GM21423 (cell line): ENCODE measurements at regions not wholly inside any gene's neighbourhood (a gene's known extent, or its start where the extent isn't known, plus 50 kb on each side); places are given as distances from the start of the nearest gene placed in this dataset.

Source experiments
- ATAC-seq: cut with Tn5 transposase; IDR thresholded peaks from one replicate; pipeline ENCODE4 v1.9.1; 2021; ENCODE audit warnings: mild to moderate bottlenecking, moderate library complexity; ENCODE audit not compliant: unreplicated experiment

GRCh38 chr9:73741316-73741715, 589.7 kb downstream of the ANXA1 start:
- no peak for ATAC-seq

- ATAC-seq: no peak
Observed at GRCh38 chr9:73742412-73742811, 590.7 kb downstream of the ANXA1 start.

GRCh38 chr9:73743826-73744225, 592.2 kb downstream of the ANXA1 start:
- ATAC-seq: no peak

DNA sequence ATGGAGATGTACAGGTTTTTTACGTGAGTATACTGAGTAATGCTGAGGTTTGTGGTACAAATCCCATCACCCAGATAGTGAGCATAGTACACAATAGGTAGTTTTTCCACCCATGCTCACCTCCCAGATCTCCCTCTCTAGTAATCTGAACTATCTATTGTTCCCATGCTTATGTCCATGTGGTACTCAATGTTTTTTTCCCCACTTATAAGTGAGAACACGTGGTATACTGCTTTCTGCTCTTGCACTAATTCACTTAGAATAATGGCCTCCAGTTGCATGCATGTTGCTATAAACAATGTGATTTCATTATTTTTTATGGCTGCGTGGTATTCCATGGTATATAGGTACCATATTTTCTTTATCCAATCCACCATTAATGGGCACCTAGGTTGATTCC, 593.9 kb downstream of the ANXA1 start:
- no peak for ATAC-seq

DNA sequence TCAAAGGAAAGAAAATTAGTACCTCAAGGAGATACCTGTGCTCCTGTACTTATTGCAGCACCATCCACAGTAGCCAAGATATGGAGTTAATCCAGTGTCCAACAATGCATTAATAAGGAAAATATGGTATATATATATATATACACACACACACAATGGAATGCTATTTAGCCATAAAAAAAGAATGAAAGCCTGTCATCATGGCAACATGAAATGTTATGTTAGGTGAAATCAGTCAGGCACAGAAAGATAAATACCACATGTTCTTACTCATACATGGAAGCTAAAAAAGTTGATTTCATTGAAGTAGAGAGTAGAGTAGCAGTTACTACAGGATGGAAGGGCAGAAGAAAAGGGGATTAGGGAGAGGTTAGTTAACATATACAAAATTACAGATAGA, 601.5 kb downstream of the ANXA1 start:
- no peak for ATAC-seq

DNA sequence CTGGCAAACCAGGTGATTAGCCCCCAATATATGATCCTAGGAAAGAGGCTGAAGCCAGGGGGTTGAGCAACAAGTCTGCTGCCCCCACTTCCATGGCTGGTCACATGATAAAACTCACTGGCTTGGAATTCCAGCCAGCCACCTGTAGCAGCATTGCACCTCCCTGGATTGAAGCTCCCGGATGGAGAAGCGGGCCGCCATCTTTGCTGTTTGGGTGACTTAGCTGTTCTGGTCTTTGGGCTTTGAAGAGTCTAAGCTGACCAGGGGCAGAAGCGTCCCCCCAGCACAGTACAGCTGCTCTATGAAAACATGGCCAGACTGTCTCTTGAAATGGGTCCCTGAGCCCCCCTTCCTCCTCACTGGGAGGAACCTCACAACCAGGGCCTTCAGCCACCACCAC, 610.2 kb downstream of the ANXA1 start:
- ATAC-seq: no peak

GRCh38 chr9:73773896-73774295, 622.2 kb downstream of the ANXA1 start:
- ATAC-seq: no peak

DNA sequence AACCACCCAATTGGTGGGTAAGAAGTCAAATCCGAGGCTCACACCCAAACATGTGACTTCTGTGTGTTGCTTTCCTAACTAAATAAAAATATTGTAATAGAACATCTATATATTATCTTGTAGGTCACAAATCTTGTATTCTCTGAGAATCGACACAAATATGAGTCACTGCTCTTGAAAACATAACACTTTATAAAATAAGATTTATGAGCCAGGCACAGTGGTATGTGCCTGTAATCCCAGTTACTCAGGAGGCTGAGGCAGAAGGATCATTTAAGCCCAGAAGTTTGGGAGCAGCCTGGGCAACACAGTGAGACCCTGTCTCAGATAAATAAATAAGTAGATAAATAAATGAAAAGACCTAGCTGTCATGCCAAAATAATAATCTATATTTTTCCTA, 624.1 kb downstream of the ANXA1 start:
- ATAC-seq: no peak

- no peak for ATAC-seq
Observed at GRCh38 chr9:73780916-73781315, 629.3 kb downstream of the ANXA1 start.

DNA sequence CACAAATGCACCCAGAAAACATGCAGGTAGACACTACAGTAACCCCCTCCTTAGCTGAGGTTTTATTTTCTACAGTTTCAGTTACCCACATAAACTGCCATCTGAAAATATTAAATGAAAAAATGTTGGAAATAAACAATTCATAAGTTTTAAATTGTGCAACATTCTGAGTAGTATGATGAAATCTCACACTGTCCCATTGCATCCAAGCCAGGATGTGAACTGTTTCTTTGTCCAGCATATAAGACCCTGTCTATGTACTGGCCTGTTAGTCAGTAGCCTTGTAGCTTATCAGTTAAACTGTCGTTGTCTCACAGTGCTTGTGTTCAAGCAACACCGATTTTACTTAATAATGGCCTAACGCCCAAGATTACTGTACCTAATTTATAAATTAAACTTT, 630.5 kb downstream of the ANXA1 start:
- no peak for ATAC-seq

DNA sequence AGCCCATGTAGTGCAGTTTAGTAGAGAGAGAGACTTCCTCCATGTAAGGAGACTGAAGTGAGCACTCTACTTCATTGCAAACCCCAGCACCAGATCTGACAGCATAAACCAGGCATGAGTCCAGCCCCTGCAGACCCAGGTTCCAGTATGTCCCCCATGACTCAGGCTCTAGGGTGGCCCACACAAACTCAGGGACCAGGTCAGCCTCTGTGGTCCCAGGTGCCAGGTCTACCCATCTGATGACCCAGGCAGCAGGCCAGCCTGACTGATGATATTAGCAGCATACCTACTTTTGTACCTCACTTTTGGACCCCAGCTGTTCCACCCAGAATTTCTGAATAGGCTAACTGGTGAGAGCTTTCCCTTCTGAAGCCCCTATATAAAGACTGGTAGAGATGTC, 647.8 kb downstream of the ANXA1 start:
- no peak for ATAC-seq

DNA sequence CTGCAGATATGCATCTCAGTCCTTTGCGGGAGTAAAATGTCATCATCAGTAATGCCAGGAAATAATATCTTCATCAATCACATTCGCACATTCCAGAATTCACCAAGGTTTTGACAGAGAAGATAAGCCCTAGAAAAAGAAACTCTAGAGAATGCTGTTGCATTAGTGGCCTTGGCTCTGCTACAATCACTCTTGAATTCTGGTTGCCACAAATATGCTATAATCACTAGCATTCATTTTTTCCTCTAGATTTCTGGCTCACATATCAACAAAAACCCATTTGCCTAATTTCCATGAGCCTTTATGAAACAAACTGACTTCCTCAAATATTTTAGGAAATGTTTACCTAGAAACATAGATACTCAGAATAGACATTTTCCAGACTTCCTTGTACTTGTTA, 653.4 kb downstream of the ANXA1 start:
- no peak for ATAC-seq

DNA sequence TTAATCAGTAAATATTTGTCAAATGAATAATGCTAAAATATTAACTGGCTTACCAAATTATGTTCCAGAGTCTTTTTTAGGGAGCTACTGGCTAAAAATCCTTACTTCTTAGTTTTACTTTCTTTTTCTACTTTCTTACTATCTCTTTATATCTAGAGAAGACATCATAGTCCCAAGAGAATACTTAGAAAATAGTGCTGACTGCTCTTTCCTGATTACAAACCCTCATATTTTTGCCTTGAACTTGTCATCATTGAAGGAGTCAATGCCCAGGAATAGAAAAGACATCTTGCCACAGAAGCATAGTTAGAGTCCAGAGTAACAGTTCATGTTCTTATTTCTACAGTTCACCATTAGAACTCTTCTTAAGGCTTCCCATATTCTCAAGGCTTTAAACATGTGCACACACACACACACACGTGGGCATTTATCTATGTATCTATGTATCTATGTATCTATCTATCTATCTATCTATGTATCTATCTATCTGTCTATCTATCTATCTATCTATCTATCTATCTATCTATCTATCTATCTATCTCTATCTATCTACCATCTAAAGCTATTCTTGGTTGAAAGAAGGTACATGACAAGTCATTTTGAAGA, 654.3 kb downstream of the ANXA1 start:
- ATAC-seq: no peak

GRCh38 chr9:73806876-73807275, 655.2 kb downstream of the ANXA1 start:
- no peak for ATAC-seq

DNA sequence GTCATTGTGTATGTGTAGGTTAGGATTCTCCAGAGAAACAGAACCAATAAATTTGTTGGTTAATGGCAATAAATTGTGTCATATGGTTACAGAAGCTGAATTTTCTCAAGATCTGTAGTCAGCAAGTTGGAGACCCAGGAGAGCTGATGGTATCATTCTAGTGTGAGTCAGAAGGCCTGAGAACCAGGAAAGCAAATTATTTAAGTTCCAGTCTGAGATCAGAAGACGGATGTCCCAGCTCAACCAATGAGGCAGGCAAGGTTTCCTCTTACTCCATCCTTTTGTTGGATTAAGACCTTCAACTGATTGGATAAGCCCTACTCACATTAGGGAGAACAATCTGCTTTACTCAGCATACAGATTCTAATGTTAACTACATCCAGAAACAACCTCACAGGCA, 656.3 kb downstream of the ANXA1 start:
- ATAC-seq: no peak

DNA sequence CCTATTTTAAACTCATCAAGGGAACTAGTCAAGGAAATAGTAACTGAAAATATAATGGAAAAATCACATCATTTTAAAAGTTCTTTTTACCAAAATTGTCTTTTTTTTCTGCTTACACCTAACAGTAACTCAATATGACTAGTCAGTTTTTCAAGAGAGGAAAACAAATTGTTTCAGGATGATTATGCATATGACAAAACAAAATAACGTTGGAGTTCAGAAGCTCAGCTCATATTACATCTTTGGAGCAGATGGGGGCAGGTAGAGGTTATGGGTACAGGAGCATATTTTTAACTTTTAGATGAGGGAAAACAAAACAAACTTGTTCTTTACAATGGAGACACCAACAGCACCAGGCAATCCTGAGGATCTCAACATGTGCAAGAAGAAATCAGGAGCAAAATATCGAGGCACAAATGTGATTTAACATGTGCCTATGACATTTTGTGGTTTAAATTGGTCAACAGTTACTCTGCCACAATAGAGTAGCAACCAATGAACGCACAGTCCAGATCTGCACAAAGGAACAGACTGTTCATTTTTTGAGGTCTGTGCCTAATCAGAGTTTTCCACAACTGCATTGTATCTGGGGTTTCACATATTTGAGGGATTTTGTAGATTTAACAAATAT, 659.0 kb downstream of the ANXA1 start:
- no peak for ATAC-seq

- no peak for ATAC-seq
Observed at GRCh38 chr9:73813546-73813945, 661.9 kb downstream of the ANXA1 start.

DNA sequence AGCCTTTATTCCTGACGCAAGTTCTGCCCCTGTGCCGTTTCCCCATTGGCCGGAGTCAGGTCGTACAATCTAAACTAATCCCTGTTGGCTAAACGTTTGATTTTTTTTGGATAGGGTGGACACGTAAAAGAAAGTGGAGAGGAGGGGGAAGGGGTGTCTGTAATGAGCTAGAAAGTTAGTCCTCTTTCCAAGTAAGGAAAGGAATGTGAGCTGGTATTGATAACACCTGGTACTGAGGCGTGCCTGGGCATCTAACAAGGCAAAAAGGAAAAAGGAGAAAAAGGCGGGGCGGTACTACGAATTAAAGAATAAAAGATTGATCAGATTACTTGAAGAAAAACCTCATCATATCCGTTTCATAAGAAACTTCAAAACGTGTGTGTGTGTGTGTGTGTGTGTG, 665.2 kb downstream of the ANXA1 start:
- no peak for ATAC-seq

DNA sequence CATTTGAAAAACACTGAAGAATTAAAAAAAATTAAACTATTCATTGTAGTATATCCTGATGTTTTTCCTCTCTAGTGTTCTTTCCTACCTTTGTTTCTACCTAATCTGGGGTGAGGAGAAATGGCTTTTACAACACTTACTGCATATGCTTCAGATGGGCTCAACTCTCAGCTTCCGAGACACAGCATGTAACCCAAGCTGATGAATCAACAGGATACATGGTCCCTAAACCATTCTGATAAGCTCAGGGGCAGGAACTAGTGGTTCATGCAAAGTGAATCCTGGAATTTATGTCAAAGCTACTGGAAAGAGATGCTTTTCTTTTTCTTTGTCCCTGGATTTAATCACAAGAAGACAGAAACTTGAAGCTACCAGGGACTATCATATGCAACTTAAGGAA, 672.5 kb upstream of the RORB start:
- ATAC-seq: no peak

GRCh38 chr9:73838871-73839270, 658.3 kb upstream of the RORB start:
- no peak for ATAC-seq

- ATAC-seq: no peak
Observed at GRCh38 chr9:73839471-73839870, 657.7 kb upstream of the RORB start.

DNA sequence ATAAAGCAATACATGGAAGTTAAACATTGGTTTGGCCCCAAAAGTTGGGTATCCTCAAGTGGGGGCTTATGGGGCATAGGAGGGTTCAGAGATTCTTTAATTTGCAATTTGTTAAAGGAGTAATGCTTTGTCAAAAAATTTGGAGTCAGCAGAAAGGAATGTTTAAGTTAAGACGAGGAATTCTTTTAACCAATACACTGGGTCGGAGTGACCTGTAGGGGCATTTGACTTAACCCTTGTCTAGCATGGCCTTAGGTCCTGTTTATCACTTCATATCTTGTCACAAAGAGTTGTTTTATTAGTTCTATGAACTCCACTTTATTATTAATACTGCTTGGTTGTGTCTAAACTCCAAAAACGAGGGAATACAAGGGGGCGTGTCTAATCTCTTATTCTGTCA, 656.1 kb upstream of the RORB start:
- ATAC-seq: no peak

- no peak for ATAC-seq
Observed at GRCh38 chr9:73844135-73844534, 653.0 kb upstream of the RORB start.
